ENCODE measurements at regions not wholly inside any gene's neighbourhood (a gene's known extent, or its start where the extent isn't known, plus 50 kb on each side); places are given as distances from the start of the nearest gene placed in this dataset.

DNA sequence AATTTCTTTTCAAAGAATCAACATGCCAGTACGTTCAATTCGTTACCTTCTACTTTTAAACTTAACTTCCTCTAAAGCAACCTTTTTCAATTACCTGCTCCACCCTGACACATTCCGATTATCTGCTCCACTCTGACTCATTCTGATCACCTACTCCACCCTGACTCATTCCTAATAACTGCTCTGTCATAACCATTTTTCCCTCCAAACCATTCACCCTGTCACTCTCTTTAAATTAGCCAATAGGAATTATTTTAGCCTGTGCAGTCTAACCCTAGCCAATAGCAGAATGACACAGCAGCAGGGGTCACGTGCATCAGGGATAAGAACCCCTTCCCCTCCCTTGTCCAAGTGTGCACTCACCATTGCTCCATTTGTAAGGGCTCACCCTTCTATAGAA is 557.4 kb upstream of the EYS start:
- TF ChIP-seq, protein P1, sequence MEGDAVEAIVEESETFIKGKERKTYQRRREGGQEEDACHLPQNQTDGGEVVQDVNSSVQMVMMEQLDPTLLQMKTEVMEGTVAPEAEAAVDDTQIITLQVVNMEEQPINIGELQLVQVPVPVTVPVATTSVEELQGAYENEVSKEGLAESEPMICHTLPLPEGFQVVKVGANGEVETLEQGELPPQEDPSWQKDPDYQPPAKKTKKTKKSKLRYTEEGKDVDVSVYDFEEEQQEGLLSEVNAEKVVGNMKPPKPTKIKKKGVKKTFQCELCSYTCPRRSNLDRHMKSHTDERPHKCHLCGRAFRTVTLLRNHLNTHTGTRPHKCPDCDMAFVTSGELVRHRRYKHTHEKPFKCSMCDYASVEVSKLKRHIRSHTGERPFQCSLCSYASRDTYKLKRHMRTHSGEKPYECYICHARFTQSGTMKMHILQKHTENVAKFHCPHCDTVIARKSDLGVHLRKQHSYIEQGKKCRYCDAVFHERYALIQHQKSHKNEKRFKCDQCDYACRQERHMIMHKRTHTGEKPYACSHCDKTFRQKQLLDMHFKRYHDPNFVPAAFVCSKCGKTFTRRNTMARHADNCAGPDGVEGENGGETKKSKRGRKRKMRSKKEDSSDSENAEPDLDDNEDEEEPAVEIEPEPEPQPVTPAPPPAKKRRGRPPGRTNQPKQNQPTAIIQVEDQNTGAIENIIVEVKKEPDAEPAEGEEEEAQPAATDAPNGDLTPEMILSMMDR (conservative IDR thresholded peaks at IDR 0.05), result no peak
- TF ChIP-seq EZH2 (IDR thresholded peaks at IDR 0.05; ENCODE audit: low read depth), result no peak

All from PC-9 (cell line).